Vagina (tissue), 2 donors: ENCODE measurements at regions not wholly inside any gene's neighbourhood (a gene's known extent, or its start where the extent isn't known, plus 50 kb on each side); places are given as distances from the start of the nearest gene placed in this dataset.

Experiments
- CTCF ChIP-seq, 3 experiments: fragments of 450-650 bp in 2 of 3; fragments of 200-600 bp in 1 of 3; sonication (generic) in 1 of 3; IDR thresholded peaks; one replicate each; pipeline ENCODE4 v1.5.1; 2017 to 2019; ENCODE audit warnings: antibody characterized with exemption in 3 of 3, mild to moderate bottlenecking in 2 of 3, moderate library complexity in 2 of 3
- POLR2A ChIP-seq, 2 donors: fragments of 450-650 bp; IDR thresholded peaks; one replicate each; pipeline ENCODE4 v1.6.1; 2017; ENCODE audit warnings: antibody characterized with exemption in 2 of 2, mild to moderate bottlenecking in 2 of 2, moderate library complexity in 2 of 2

GRCh38 chr2:120797421-120798221 lies 62.0 kb downstream of the GLI2 start:
- TF ChIP-seq CTCF (IDR thresholded peaks at IDR 0.05) (no peak), POLR2A (IDR thresholded peaks at IDR 0.05) (no peak)
